Liver (tissue), 7 donors: ENCODE measurements at regions not wholly inside any gene's neighbourhood (a gene's known extent, or its start where the extent isn't known, plus 50 kb on each side); places are given as distances from the start of the nearest gene placed in this dataset.

Experiments used
- DNase-seq: peaks from one replicate; pipeline ENCODE4 v3.0.0-alpha.2; 2017; ENCODE audit warnings: low spot score
- H3K27ac ChIP-seq, 2 donors: one replicate each; pipeline ENCODE4 v1.7.0; 2013; ENCODE audit warnings: inconsistent platforms in 2 of 2, low read length in 2 of 2, control low read depth in 1 of 2, low read depth in 1 of 2, mild to moderate bottlenecking in 1 of 2
- H3K27me3 ChIP-seq, 4 donors: one replicate each; pipeline versions ENCODE4 v1.6.1 to v1.7.0; 2013; ENCODE audit warnings: low read length in 3 of 4, inconsistent platforms in 1 of 4, mild to moderate bottlenecking in 1 of 4, moderate library complexity in 1 of 4; ENCODE audit not compliant: control insufficient read depth in 4 of 4, insufficient read depth in 4 of 4
- H3K36me3 ChIP-seq, 4 donors: one replicate each; pipeline versions ENCODE4 v1.6.1 to v1.7.0; 2013; ENCODE audit warnings: low read length in 3 of 4, mild to moderate bottlenecking in 3 of 4, low read depth in 1 of 4, moderate library complexity in 1 of 4; ENCODE audit not compliant: control insufficient read depth in 4 of 4, insufficient read depth in 3 of 4
- H3K4me1 ChIP-seq, 4 donors: one replicate each; pipeline versions ENCODE4 v1.6.1 to v1.7.0; 2013; ENCODE audit warnings: low read length in 3 of 4, mild to moderate bottlenecking in 3 of 4, moderate library complexity in 1 of 4; ENCODE audit not compliant: control insufficient read depth in 4 of 4, insufficient read depth in 4 of 4
- H3K4me3 ChIP-seq, 3 donors: one replicate each; pipeline versions ENCODE4 v1.6.1 to v1.7.0; 2013; ENCODE audit warnings: low read length in 3 of 3, control low read depth in 1 of 3, low read depth in 1 of 3, mild to moderate bottlenecking in 1 of 3
- H3K9ac ChIP-seq, 2 donors: one replicate each; pipeline ENCODE4 v1.7.0; 2013; ENCODE audit warnings: low read length in 2 of 2, mild to moderate bottlenecking in 2 of 2, moderate library complexity in 2 of 2, control low read depth in 1 of 2, low read depth in 1 of 2
- H3K9me3 ChIP-seq, 4 donors: one replicate each; pipeline versions ENCODE4 v1.6.1 to v1.7.0; 2013; ENCODE audit warnings: low read length in 3 of 4; ENCODE audit not compliant: control insufficient read depth in 4 of 4
- FOXA2 ChIP-seq: IDR thresholded peaks from 2 replicates; pipeline ENCODE4 v1.6.1; 2016; ENCODE audit warnings: antibody characterized with exemption
- GABPA ChIP-seq, 2 donors: IDR thresholded peaks in 1 of 2; conservative IDR thresholded peaks in 1 of 2; 2 replicates each; pipeline ENCODE4 v1.6.1; 2016; ENCODE audit warnings: antibody characterized with exemption in 2 of 2, mild to moderate bottlenecking in 1 of 2, moderate library complexity in 1 of 2
- RXRA ChIP-seq, 2 donors: IDR thresholded peaks; 2 replicates each; pipeline ENCODE4 v1.6.1; 2017 to 2018; ENCODE audit warnings: antibody characterized with exemption in 2 of 2, mild to moderate bottlenecking in 1 of 2
- WGBS: extraction: QIAGEN DNeasy Blood & Tissue Kit; methylation state at CpG from one replicate; pipeline ENCODE4 v1.1.7; 2013; 5-methylcytosine and 5-hydroxymethylcytosine counted together
- TF ChIP-seq, protein P1 (sequence below): IDR thresholded peaks from 2 replicates; pipeline ENCODE4 v1.6.1; 2016; ENCODE audit warnings: antibody characterized with exemption
- TF ChIP-seq, protein P2 (sequence below): IDR thresholded peaks from 2 replicates; pipeline ENCODE4 v1.6.1; 2016; ENCODE audit warnings: antibody characterized with exemption
- TF ChIP-seq, protein P3 (sequence below): IDR thresholded peaks from 2 replicates; pipeline ENCODE4 v1.6.1; 2016; ENCODE audit warnings: antibody characterized with exemption, mild to moderate bottlenecking
- donor health status: healthy.
- donor health status: healthy.
- donor health status: healthy.
- donor health status: healthy.

DNA sequence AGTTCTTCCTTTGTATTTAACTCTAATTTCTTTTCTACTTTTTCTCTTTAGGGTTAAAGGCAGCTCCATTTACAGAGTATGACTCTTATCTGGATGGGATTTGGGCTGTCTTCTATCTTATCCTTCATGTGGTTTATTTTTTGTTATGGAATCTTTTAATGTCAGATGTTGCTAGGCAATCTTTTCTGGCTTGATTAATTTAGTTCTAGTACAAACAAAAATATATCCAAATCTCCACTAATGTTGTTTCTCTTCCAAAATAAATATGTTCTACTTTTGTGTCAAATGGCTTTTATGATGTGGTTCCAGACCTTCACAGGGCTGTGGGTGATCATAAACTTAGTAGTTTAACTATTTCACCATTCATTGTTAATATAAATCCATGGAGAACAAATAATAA is 246.9 kb downstream of the AHR start:
- Histone ChIP-seq H3K27me3 (no peaks in the 10 kb centered on the region), H3K4me1 (peaks cover 4 to 27% (median 12%) of the 10 kb centered on the region in 4 donors), H3K36me3 (no peaks in the 10 kb centered on the region), H3K27ac (peak overlapping the region in 1 of 2 donors; percentile 43), H3K9me3 (no peaks in the 10 kb centered on the region), H3K4me3 (no peak overlapping the region), H3K9ac (no peak overlapping the region)
- DNase-seq, result no peak
- no peak for TF ChIP-seq FOXA2
- TF ChIP-seq, protein P1, sequence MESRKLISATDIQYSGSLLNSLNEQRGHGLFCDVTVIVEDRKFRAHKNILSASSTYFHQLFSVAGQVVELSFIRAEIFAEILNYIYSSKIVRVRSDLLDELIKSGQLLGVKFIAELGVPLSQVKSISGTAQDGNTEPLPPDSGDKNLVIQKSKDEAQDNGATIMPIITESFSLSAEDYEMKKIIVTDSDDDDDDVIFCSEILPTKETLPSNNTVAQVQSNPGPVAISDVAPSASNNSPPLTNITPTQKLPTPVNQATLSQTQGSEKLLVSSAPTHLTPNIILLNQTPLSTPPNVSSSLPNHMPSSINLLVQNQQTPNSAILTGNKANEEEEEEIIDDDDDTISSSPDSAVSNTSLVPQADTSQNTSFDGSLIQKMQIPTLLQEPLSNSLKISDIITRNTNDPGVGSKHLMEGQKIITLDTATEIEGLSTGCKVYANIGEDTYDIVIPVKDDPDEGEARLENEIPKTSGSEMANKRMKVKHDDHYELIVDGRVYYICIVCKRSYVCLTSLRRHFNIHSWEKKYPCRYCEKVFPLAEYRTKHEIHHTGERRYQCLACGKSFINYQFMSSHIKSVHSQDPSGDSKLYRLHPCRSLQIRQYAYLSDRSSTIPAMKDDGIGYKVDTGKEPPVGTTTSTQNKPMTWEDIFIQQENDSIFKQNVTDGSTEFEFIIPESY, result no peak
- no peak for TF ChIP-seq RXRA (IDR thresholded peaks at IDR 0.05)
- TF ChIP-seq, protein P2, sequence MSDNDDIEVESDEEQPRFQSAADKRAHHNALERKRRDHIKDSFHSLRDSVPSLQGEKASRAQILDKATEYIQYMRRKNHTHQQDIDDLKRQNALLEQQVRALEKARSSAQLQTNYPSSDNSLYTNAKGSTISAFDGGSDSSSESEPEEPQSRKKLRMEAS, result no peak
- TF ChIP-seq, protein P3, sequence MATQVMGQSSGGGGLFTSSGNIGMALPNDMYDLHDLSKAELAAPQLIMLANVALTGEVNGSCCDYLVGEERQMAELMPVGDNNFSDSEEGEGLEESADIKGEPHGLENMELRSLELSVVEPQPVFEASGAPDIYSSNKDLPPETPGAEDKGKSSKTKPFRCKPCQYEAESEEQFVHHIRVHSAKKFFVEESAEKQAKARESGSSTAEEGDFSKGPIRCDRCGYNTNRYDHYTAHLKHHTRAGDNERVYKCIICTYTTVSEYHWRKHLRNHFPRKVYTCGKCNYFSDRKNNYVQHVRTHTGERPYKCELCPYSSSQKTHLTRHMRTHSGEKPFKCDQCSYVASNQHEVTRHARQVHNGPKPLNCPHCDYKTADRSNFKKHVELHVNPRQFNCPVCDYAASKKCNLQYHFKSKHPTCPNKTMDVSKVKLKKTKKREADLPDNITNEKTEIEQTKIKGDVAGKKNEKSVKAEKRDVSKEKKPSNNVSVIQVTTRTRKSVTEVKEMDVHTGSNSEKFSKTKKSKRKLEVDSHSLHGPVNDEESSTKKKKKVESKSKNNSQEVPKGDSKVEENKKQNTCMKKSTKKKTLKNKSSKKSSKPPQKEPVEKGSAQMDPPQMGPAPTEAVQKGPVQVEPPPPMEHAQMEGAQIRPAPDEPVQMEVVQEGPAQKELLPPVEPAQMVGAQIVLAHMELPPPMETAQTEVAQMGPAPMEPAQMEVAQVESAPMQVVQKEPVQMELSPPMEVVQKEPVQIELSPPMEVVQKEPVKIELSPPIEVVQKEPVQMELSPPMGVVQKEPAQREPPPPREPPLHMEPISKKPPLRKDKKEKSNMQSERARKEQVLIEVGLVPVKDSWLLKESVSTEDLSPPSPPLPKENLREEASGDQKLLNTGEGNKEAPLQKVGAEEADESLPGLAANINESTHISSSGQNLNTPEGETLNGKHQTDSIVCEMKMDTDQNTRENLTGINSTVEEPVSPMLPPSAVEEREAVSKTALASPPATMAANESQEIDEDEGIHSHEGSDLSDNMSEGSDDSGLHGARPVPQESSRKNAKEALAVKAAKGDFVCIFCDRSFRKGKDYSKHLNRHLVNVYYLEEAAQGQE, result no peak
- no peak for TF ChIP-seq GABPA (IDR thresholded peaks at IDR 0.05 in 1 of 2, conservative IDR thresholded peaks at IDR 0.05 in 1 of 2)

DNA sequence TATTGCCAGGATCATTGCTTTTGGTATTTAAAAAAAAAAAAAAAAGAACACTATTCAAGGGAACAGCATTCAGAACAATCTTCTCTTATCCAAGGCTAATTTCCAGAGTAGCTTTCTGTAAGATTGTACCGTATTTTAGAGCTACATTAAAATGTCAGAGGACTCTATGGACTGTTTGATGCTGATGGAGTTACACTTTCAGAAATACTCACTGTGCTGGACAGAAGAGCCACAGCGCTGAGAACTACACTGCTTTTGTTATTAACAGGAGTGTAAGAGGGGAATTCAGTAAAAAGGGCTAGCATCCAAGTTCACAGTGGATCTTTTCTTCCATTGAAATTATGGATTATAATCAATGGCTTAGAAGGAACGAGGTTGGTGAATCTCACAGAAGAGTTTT is 247.7 kb downstream of the AHR start:
- DNase-seq, result no peak
- Histone ChIP-seq H3K4me3 (no peak overlapping the region), H3K27ac (peak overlapping the region in 1 of 2 donors; percentile 54), H3K4me1 (peaks cover 4 to 27% (median 12%) of the 10 kb centered on the region in 4 donors), H3K27me3 (no peaks in the 10 kb centered on the region), H3K9me3 (no peaks in the 10 kb centered on the region), H3K36me3 (no peaks in the 10 kb centered on the region), H3K9ac (no peak overlapping the region)
- TF ChIP-seq, protein P3, result peak; percentile 18
- TF ChIP-seq, protein P1, result no peak
- WGBS, result 64% methylated on average over 3 of the region's 3 CpGs
